ENCODE measurements at regions not wholly inside any gene's neighbourhood (a gene's known extent, or its start where the extent isn't known, plus 50 kb on each side); places are given as distances from the start of the nearest gene placed in this dataset.
"Not testable (repeated sequence)": the region's sequence is repeated elsewhere in the genome, so short reads cannot be mapped to it uniquely, and the experiment has no call there.

GRCh38 chr7:137110091-137110509 lies 233.4 kb downstream of the PTN start (continued):
- TF ChIP-seq ZNF462 (CRISPR knock-in tag; IDR thresholded peaks at IDR 0.05) (no peak), ZNF114 (CRISPR knock-in tag; IDR thresholded peaks at IDR 0.05) (no peak), CTCF (conservative IDR thresholded peaks at IDR 0.05; ENCODE audit: low read depth in 2 of 2) (no peak)

GRCh38 chr7:137107802-137108201 lies 235.7 kb downstream of the PTN start:
- H4K20me1 ChIP-seq (replicated peaks; ENCODE audit: insufficient read depth); H3K27ac ChIP-seq (ENCODE audit: low read depth); H3K27me3 ChIP-seq (ENCODE audit: insufficient read depth); H3K4me1 ChIP-seq (ENCODE audit: insufficient read depth); H3K9me3 Mint-ChIP-seq; H3K36me3 ChIP-seq (ENCODE audit: insufficient read depth); H3K79me2 ChIP-seq (replicated peaks; ENCODE audit: insufficient read depth); ATAC-seq; H3K4me2 ChIP-seq; H3K36me3 Mint-ChIP-seq (ENCODE audit: low read depth); H3F3A ChIP-seq (replicated peaks; ENCODE audit: low read depth); H3K9me2 ChIP-seq (ENCODE audit: insufficient read depth); H3K4me3 ChIP-seq; H3K27me3 Mint-ChIP-seq (ENCODE audit: insufficient read depth, low read depth, poor library complexity); DNase-seq (ENCODE audit: low spot score); H3K4me1 Mint-ChIP-seq; H2AFZ ChIP-seq; H3K4me3 Mint-ChIP-seq; H3K27ac Mint-ChIP-seq: not testable (repeated sequence)

- not testable (repeated sequence) for H3K9me3 Mint-ChIP-seq; H3K79me2 ChIP-seq (replicated peaks; ENCODE audit: insufficient read depth); H3K4me1 ChIP-seq (ENCODE audit: insufficient read depth); H3F3A ChIP-seq (replicated peaks; ENCODE audit: low read depth); H3K27ac Mint-ChIP-seq; DNase-seq (ENCODE audit: low spot score); H4K20me1 ChIP-seq (replicated peaks; ENCODE audit: insufficient read depth); H3K27me3 ChIP-seq (ENCODE audit: insufficient read depth); H3K4me3 ChIP-seq; H2AFZ ChIP-seq; H3K9me2 ChIP-seq (ENCODE audit: insufficient read depth); H3K27me3 Mint-ChIP-seq (ENCODE audit: insufficient read depth, low read depth, poor library complexity); H3K36me3 ChIP-seq (ENCODE audit: insufficient read depth); H3K4me1 Mint-ChIP-seq; H3K4me3 Mint-ChIP-seq; ATAC-seq; H3K4me2 ChIP-seq; H3K36me3 Mint-ChIP-seq (ENCODE audit: low read depth); H3K27ac ChIP-seq (ENCODE audit: low read depth)
Measured at GRCh38 chr7:137103526-137103925, 235.1 kb downstream of the CHRM2 start.
